ENCODE measurements at regions not wholly inside any gene's neighbourhood (a gene's known extent, or its start where the extent isn't known, plus 50 kb on each side); places are given as distances from the start of the nearest gene placed in this dataset.

GRCh38 chr13:79973533-79973963 lies 367.4 kb downstream of the SPRY2 start:
- no peak for ATAC-seq (ENCODE audit: low read depth)
- Histone ChIP-seq H3K4ac (ENCODE audit: low read depth, low read length) (no peak overlapping the region), H2BK5ac (ENCODE audit: low read depth, low read length, poor library complexity, severe bottlenecking) (no peak overlapping the region), H3K4me1 (ENCODE audit: control insufficient read depth, insufficient read depth, low read length) (no peaks in the 10 kb centered on the region), H4K91ac (ENCODE audit: insufficient read depth, low read depth, low read length) (no peak overlapping the region), H3K36me3 (ENCODE audit: control insufficient read depth, insufficient read depth, low read length) (no peaks in the 10 kb centered on the region), H2BK20ac (ENCODE audit: low read depth, low read length) (no peak overlapping the region), H4K5ac (ENCODE audit: low read depth, low read length) (no peak overlapping the region), H3K14ac (replicated peaks; ENCODE audit: low read depth, low read length) (no peak overlapping the region), H3K4me3 (ENCODE audit: insufficient read depth, low read depth, low read length) (no peak overlapping the region), H3K4me2 (ENCODE audit: low read depth, low read length) (no peak overlapping the region), H3K27ac (ENCODE audit: insufficient read depth, low read length) (no peak overlapping the region), H2BK15ac (ENCODE audit: low read depth, low read length) (no peak overlapping the region), H3K23ac (ENCODE audit: low read depth, low read length) (no peak overlapping the region), H4K8ac (ENCODE audit: low read depth in 2 of 2, low read length in 2 of 2) (no peak overlapping the region), H2BK120ac (ENCODE audit: low read depth, low read length) (no peak overlapping the region), H3K56ac (ENCODE audit: extremely low read depth, insufficient read depth, low read length) (no peak overlapping the region), H2AFZ (replicated peaks; ENCODE audit: low read length, poor library complexity) (peak overlapping the region; percentile 27), H3K9ac (ENCODE audit: low read depth, low read length) (no peak overlapping the region), H3K9me1 (ENCODE audit: insufficient read depth, low read length) (peaks cover 3% of the 10 kb centered on the region; the same call in 1 of the 2 replicates), H3K9me3 (ENCODE audit: control insufficient read depth, insufficient read depth, low read length) (peaks cover 5% of the 10 kb centered on the region), H3K27me3 (ENCODE audit: control insufficient read depth, insufficient read depth, low read length) (no peaks in the 10 kb centered on the region), H3K18ac (ENCODE audit: low read depth, low read length) (no peak overlapping the region), H4K20me1 (ENCODE audit: insufficient read depth, low read length) (no peaks in the 10 kb centered on the region), H2AK5ac (ENCODE audit: low read depth, low read length) (no peak overlapping the region), H2AK9ac (replicated peaks; ENCODE audit: low read depth, low read length, poor library complexity) (no peak overlapping the region), H3K79me1 (ENCODE audit: low read depth in 1 of 2, low read length in 2 of 2) (no peaks in the 10 kb centered on the region)
- in situ Hi-C loops (cut with MboI; ENCODE audit: low sequenced_read_pairs): no loop called here
- CTCF ChIA-PET: interaction anchor here (0.6 to 1.0 kb wide), 7 partner anchors 10 to 1730 kb away, joined by 3 to 7 read pairs (median 4); no protein-coding TSS in a partner anchor
- no TSS peak for BruUV-seq (replicated peaks)
- dilution Hi-C loops (cut with HindIII; ENCODE audit: low sequenced_read_pairs, unreplicated experiment): no loop called here
- DNase-seq: no peak
- TF ChIP-seq POLR2A (IDR thresholded peaks at IDR 0.05; ENCODE audit: low read depth, low read length) (no peak), RCOR1 (IDR thresholded peaks at IDR 0.05; ENCODE audit: insufficient replicate concordance, low read length) (no peak), NFE2L2 (IDR thresholded peaks at IDR 0.05; ENCODE audit: low read depth, low read length) (no peak), RFX5 (IDR thresholded peaks at IDR 0.05; ENCODE audit: low read depth, low read length) (no peak), MAZ (IDR thresholded peaks at IDR 0.05; ENCODE audit: borderline replicate concordance, low read depth, low read length) (no peak), RAD21 (IDR thresholded peaks at IDR 0.05; ENCODE audit: low read length) (peak; percentile 28; the same call in 1 of the 2 replicates), SMC3 (IDR thresholded peaks at IDR 0.05; ENCODE audit: low read depth, low read length) (peak; percentile 38; the same call in 1 of the 2 replicates), CEBPB (IDR thresholded peaks at IDR 0.05; ENCODE audit: low read depth, low read length) (no peak), CHD1 (IDR thresholded peaks at IDR 0.05; ENCODE audit: low read depth, low read length) (no peak), MXI1 (IDR thresholded peaks at IDR 0.05; ENCODE audit: borderline replicate concordance, low read depth, low read length) (no peak), USF2 (IDR thresholded peaks at IDR 0.05; ENCODE audit: low read depth, low read length) (no peak), FOS (IDR thresholded peaks at IDR 0.05; ENCODE audit: low read depth, low read length) (no peak), BHLHE40 (IDR thresholded peaks at IDR 0.05; ENCODE audit: low read depth, low read length) (no peak), CTCF (conservative IDR thresholded peaks at IDR 0.05; ENCODE audit: low read depth, low read length) (peak; percentile 34; the same call in 1 of the 2 replicates), MAFK (IDR thresholded peaks at IDR 0.05; ENCODE audit: low read depth, low read length) (no peak)
- TF ChIP-seq, protein P1, sequence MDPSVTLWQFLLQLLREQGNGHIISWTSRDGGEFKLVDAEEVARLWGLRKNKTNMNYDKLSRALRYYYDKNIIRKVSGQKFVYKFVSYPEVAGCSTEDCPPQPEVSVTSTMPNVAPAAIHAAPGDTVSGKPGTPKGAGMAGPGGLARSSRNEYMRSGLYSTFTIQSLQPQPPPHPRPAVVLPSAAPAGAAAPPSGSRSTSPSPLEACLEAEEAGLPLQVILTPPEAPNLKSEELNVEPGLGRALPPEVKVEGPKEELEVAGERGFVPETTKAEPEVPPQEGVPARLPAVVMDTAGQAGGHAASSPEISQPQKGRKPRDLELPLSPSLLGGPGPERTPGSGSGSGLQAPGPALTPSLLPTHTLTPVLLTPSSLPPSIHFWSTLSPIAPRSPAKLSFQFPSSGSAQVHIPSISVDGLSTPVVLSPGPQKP (IDR thresholded peaks at IDR 0.05; ENCODE audit: borderline replicate concordance, low read depth, low read length): no peak
- POLR2A ChIA-PET (ENCODE audit: unreplicated experiment): no interaction called here
- no CpG with 5 or more reads among the region's 4 CpGs for WGBS, 2 experiments (ENCODE audit: extremely low coverage in 2 of 2, insufficient read length in 1 of 2)
- intact Hi-C loops (cut with micrococcal nuclease): no loop called here

Data from IMR-90 (cell line).